Stimulated activated naive CD8-positive, alpha-beta T cell treated with anti-CD3 and anti-CD28 coated beads, Interleukin-15, Interleukin-2, amounts not matched to agents 100 U/mL and 50 U/mL, for 24 hours (primary cell): ENCODE measurements at regions not wholly inside any gene's neighbourhood (a gene's known extent, or its start where the extent isn't known, plus 50 kb on each side); places are given as distances from the start of the nearest gene placed in this dataset.
"Not testable (repeated sequence)": the region's sequence is repeated elsewhere in the genome, so short reads cannot be mapped to it uniquely, and the experiment has no call there.

Experiments used
- ATAC-seq: fragments of 150-1000 bp; cut with Tn5 transposase; one replicate; pipeline ENCODE4 v1.10.0; 2021
- DNase-seq: peaks from one replicate; pipeline ENCODE4 v3.0.0; 2021

DNA sequence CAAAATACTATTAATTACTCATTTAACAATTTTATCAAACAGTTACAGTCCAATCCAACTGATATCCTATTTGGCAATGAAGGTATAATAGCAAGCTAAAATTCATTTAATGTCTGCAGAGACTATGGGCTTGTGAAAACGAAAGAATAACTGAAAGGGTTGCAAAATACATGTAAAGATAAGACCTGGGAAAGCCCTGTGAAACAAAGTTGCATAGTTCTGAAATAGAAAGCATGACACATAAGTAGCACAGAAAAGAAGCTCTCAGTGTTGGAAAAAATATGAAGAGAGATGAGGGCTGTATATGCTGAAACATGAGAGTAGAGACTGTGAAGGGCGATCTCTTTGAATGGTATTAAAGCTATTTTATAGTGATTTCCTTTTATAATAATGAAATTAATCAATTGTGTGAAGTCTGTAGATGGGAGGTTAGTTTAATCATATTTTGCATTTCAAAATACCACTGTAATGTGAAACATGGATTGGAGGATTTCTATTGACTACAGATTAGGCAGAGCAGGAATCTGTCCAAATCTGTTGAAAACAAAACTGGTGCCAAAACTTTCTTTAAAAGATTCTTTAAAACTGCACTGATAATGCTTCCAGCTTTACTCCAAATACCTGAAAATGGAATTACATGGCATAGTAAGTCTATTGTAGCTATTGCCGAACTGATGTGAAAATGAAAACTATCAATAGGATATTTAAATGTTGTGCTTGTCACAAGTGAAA, 1518.9 kb upstream of the B3GALT2 start:
- no peak for ATAC-seq
- no peak for DNase-seq

DNA sequence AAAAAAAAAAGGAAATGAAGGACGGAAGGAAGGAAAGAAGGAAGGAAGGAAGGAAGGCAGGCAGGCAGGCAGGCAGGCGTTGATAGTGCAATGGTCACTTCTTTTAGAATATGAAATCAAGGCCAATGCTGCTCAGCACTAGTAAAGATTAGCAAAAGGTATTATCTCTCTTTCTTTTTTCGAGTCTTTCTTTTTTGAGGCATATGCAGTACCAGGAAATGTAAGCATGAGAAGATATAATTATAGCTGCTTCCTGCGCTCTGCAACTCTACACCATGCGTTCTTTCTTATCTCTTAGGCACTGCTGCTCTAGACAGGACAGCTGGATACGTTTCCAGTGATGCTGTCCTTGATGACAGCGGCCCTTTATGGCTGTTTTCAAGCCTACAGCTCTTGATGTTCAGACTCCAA, 1512.5 kb upstream of the B3GALT2 start:
- no peak for ATAC-seq

DNA sequence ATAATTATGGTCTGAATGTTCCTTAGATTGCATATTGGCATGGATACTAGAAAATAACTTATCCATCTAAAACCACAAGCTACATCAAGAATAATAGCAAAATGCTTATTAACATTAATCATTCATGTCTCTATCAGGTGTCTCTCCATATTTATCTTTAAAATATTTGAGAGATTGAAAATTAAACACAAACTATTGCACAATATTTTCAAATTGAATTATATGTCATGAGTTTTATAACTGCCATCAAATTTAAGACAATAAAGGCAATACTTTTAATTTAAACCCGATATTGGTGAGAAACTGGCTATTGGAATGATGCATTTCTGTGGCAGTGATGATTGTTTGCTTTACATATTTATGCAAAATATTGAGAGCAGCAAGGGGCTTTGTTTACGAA, 1506.8 kb upstream of the B3GALT2 start:
- ATAC-seq (no peak), DNase-seq (no peak)

More for the DNA sequence above, 1512.5 kb upstream of the B3GALT2 start:
- DNase-seq = no peak

DNA sequence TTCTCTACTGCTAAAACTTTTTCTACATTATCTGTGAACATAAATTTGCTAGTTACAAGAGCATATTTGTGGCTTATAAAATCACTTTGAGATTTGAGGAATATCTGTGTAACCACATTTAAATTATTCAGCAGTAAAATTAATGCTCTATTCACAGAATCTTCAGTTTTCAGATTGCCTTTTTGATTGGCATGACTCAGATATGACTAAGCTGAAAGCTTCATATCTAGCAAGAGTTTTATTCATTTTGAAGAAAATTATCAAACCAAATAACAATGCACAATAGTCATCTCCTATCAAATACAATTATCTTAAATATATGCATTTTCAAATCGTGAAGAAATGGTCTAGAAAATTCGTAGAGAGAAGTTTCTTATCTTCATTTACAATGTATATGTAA, 1498.2 kb upstream of the B3GALT2 start:
- DNase-seq = no peak
- no peak for ATAC-seq

DNA sequence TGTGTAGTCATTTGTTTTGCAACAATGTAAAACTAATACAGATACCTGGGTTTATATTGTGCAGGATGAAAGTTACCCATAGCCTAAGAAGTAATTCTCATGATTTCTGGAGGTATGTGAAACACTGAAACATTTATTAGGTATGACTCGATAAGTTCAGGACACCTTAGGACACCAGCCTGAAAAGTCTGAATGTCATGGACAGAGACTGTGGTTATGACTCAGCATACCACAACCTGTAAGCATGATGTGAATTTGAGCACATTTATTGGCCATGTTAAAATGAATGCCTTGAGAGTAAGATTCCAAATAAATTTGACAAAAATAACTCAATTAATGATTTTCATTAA, 1471.7 kb upstream of the B3GALT2 start:
- ATAC-seq = peak; percentile 36
- DNase-seq = no peak

DNA sequence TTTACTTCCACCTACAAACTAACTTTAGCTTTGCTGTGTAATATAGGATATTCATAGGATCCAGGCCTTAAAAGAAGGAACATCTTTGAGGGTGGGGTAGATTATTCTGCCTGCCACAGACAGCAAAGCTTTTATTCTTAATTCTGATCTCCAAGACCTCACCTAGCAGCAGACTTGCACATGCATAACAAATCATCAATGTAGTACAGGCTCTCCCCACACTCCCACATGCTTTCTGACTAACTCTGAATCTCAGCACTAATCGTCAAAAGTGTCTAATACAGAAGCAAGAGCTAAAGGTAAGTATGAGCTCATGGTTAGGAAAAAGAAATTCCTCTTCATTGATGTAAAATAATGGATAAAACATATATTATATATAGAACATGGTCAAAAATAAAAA, 1468.5 kb upstream of the B3GALT2 start:
- ATAC-seq (no peak), DNase-seq (no peak)

DNA sequence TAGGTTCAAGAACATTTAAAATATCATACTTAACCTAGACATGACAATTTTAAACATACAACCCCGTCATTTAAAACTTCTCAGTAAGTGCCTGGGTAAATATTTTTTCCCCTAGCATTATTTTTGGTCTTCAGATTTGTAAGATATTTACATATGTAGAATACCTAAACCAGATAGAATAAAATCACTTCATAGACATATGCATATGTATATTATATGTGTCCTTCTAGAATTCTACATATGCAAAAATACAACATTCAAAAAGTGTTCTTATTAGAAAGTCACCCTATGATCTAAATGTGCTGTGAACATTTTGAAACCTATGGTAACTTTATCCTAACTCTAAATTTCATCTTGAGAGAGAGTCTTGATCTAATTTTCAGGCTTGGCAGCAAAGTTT, 1467.0 kb upstream of the B3GALT2 start:
- ATAC-seq (no peak), DNase-seq (no peak)

DNA sequence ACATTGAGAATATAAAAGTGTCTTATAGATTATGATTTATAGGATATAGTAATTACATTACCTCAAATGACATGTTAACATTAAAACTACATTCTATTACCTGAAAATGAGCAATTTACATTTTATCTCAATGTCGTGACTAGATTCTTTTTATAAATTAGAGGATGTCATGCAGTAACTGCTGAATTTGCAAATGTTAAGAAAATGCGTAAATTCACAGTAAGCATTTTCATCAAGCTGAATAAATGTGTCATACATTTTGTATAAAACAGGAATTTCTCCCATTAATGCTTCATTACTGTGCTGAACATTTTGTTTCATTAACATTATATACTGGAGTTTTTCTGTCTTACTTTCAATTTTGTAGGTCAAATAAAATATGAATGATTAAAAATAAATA, 1460.7 kb upstream of the B3GALT2 start:
- no peak for DNase-seq
- ATAC-seq = no peak

DNA sequence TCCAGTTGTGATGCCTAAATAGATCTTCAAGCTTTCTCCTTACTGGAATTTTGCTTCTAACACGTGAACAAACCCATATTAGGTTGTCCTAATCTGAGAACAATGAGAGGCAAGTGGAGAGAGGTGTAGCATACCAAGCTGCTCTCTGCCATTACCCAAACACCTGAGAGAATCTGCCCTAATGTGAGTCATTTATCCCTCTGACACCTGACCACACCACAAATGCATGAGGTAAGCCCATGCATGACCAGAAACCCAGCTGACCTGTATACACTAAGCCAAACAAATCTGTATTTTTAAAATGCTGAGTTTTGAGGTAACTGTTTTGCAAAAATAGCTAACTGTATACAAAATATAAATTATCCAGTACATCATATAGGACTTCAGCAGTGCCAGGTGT, 1458.1 kb upstream of the B3GALT2 start:
- no peak for DNase-seq
- ATAC-seq = no peak

DNA sequence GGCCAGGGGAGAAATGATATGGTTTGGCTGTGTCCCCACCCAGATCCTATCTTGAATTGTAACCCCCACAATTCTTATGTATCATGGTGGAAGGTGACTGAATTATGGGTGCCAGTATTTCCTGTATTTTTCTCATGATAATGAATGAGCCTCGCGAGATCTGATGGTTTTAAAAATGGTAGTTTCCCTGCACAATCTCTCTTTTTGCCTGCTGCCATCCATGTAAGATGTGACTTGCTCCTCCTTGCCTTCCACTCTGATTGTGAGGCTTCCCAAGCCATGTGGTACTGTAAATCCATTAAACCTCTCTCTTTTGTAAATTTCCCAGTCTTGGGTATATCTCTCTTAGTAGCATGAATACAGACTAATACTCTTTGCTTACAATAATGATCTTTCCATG, 1453.9 kb upstream of the B3GALT2 start:
- DNase-seq (no peak), ATAC-seq (no peak)

DNA sequence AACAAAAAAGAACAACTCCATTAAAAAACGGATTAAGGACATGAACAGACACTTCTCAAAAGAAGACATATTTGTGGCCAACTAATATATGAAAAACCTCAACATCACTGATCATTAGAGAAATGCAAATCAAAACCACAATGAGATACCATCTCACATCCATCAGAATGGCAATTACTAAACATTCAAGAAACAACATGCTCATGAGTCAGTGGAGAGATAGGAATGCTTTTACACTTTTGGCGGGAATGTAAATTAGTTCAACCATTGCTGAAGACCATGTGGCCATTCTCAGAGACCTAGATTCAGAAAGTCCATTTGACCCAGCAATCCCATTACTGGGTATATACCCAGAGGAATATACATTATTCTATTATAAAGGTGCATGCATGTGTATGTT, 1442.6 kb upstream of the B3GALT2 start:
- no peak for ATAC-seq
- no peak for DNase-seq

DNA sequence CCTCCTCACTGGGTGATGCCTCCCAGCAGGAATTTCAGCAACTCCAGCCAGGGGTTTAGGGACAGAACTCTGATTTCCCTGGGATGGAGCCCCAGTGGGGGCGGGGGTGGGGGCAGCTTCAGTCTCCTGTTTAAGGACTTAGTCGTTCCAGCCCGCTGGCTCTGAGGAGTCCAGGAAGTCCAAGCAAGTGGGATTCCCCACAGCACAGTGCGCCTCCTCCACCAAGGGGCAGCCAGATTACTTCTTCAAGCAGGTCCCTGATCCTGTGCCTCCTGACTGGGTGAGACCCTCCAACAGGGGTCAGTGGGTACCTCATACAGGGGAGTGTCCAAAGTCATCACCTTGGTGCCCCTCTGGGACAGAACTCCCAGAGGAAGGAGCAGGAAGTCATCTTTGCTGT, 1438.4 kb upstream of the B3GALT2 start:
- ATAC-seq (no peak), DNase-seq (no peak)

DNA sequence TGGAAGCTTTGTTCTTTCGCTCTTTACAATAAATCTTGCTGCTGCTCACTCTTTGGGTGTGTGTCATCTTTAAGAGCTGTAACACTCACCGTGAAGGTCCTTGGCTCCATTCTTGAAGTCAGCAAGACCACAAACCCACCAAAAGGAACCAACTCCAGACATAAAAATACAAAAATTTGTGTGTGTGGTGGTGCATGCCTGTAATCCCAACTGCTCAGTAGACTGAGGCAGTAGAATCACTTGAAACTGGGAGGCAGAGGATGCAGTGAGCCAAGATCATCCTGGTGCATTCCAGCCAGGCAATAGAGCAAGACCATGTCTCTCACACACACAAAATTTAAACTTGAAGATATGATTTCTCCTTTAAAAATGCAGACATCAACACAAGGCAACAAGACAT, 1431.7 kb upstream of the B3GALT2 start:
- DNase-seq = no peak
- ATAC-seq = no peak

DNA sequence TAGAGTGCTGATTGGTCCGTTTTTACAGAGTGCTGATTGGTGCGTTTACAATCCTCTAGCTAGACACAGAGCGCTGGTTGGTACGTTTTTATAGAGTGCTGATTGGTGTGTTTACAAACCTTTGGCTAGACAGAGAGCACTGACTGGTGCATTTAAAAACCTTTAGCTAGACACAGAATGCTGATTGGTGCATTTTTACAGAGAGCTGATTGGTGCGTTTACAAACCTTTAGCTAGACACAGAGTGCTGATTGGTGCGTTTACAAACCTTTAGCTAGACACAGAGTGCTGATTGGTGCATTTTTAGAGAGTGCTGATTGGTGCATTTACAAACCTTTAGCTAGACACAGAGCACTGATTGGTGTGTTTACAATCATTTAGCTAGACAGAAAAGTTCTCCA, 1430.9 kb upstream of the B3GALT2 start:
- not testable (repeated sequence) for ATAC-seq, DNase-seq

DNA sequence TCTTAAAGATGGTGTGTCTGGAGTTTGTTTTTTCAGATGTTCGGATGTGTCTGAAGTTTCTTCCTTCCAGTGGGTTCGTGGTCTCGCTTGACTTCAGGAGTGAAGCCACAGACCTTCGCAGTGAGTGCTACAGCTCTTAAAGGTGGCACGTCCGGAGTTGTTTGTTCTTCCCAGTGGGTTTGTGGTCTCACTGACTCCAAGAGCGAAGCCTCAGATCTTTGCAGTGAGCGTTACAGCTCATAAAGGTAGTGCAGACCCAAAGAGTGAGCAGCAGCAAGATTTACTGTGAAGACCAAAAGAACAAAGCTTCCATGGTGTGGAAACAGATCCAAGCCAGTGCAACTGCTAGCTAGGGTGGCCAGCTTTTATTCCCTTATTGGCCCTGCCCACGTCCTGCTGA, 1430.4 kb upstream of the B3GALT2 start:
- ATAC-seq (no peak), DNase-seq (no peak)

DNA sequence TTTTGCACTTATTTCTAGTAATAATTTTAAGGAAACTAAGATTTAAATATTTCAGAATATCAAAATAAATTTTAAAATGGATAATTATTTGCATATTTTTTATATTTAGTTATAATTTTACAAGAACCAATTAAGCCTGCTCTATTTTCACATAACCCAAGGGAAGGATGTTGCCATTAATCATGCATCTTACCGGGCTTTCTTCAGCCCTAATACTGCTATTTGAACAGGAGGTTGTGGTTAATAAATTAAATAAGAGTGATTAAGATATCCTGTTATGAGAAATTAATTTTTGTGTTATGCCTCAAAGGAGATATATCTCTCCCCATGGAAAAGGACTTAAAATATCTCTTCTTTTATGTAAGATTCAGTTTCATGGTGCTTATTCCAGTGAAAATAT, 1415.8 kb upstream of the B3GALT2 start:
- DNase-seq (no peak), ATAC-seq (no peak)

DNA sequence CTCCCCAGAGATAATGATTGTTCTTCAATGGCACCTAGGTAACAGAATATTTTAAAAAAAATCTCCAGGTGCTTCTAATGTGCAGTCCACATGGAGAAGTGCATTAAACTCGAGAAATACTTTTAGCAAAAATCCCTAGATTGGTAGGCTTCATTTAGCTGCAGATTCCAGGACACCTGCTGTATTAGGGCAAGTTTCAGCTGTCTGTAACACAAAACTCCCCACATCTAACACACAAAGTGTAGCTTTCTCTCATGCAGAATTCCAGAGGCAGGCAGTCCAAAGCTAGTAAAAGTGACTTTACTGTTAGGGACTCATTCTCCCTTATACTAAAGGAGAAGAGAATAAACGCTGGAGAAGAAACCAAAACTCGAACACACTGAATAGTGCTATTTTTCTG, 1414.3 kb upstream of the B3GALT2 start:
- DNase-seq (no peak), ATAC-seq (no peak)

DNA sequence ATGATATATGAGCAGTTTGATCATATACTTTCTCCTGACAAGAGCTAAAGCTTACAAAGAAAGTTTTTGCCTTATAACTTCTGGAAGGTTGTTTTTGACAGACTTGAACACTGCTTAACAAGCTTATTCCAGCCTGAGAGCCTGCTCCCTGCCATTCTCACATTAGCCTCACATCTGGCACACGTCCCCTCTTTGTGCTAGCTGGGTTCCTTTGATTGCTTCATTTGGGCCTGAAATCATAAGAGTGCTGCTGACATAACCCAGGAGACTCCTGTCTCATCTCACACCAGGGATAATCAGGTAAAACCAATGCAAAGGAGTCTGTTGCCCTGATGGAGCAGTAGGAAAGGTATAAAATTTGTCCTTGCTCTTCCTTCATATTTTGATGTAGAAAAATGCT, 1411.7 kb upstream of the B3GALT2 start:
- ATAC-seq (no peak), DNase-seq (no peak)

DNA sequence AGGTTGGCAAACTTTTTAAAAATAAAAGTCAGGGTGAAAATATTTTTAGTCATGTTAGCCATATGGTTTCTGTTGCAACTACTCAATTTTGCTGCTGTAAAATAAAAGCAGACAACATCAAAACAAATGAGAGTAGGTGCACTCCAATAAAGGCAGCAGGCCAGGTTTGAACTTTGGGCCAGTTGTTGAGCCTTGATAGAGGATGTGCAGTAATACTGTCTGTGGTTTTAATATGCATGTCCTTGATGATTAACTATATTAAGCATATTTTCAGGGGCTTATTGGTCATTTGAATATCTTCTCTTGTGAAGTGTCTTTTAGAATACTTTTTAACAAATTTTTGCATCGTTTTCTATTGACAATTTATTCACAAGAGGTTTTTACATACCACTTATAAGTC, 1399.9 kb upstream of the B3GALT2 start:
- ATAC-seq (no peak), DNase-seq (no peak)

DNA sequence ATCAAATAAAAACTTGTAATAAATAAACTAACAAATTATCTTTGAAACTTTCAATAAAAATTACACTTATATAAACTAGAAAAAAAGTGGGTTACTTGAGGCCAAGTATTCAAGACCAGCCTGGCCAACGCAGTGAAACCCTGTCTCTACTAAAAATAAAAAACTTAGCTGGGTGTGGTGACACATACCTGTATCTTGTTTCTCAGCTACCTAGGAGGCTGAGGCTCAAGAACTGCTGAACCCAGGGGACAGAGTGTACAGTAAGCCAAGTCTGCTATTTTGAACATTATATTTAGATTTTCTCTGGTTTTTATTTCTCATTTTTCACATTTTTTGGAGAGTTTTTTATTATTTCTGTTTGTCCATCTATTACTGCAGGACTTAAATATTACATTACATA, 1397.6 kb upstream of the B3GALT2 start:
- ATAC-seq (no peak), DNase-seq (no peak)

DNA sequence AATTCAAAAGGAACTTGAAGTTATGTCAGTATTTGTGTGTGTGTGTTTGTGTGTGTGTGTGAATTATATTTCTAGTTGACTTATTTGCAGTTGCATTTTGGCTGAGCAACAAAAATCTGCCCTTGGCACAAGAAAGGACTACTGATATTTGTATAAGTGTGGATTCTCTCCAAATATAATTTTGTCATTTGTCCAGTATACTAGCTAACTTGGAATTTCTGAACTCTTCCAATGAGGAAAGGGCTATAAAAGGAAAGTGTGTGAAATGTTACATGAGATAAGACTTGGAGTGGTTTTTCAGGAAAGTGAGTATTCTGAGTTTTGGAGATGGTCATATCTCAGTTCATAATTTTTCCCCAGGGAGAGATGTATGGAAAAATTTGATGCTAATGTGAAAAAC, 1384.1 kb upstream of the B3GALT2 start:
- ATAC-seq (no peak), DNase-seq (no peak)

DNA sequence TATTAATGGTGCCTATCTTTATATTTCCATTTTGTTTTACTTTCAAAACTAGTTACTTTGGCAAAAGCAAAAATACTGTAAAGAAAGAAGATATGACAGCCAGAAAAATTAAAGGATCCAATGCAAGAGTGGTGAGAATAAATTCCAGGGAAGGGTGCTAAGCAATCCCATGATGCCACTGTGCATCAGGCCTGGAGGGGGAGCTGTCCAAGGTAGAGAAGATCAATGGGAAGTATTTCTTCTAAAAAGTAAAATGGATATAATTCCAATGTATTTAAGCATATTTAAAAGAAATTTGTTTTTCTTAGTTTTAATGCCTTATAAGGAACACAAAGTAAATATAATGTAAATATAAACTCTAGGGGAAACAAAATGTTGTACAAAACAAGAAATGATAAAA, 1382.2 kb upstream of the B3GALT2 start:
- no peak for DNase-seq
- no peak for ATAC-seq

DNA sequence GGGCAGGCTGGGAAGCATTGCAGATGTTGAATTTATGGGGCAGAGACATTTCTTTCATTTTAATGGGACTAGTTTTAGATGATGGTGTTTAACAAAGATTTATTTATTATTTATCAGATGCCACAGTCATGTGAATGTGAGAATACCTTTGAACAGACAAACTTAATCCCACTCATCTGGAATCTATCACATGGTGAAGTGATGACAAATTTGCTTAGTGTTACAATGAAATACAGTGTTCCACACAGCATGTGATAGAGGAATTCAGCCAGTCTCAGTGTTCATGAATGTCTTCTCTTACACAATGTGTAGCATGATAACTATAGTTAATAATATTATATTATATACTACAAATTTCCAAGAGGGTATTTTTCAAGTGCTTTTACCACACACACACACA, 1361.7 kb upstream of the B3GALT2 start:
- DNase-seq (no peak), ATAC-seq (no peak)

DNA sequence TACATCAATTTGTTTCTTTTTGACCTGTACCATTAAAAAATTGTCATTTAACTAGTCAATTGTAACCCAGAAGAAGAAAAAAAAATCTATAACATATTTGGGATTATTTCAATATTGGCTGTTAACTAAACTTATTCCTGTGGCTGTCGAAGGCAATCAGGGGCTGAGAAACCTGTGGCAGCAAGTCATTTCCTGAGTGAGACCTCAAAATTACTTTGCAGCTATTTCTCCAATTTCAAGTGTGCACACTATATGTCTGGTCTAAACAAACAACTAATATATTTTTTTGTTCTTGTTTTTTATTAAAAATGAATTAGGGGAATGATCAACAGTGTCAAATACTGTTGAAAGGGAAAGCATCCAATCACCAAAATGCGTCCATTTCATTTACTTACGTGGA, 1357.6 kb upstream of the B3GALT2 start:
- no peak for DNase-seq
- no peak for ATAC-seq

DNA sequence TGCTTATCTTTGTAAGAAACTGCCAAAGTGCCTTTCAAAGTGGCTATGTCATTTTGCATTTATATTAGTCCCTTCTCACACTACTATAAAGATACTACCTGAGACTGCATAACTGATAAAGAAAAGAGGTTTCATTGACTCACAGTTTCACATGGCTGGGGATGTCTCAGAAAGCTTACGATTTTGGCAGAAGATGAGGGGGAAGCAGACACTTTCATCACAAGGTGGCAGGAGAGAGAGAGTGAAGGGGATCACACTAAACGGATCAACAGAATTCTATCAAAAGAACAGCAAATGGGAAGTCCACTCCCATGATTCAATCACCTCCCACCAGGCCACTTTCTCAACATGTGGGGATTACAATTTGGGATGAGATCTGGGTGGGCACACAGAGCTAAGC, 1352.0 kb upstream of the B3GALT2 start:
- DNase-seq (no peak), ATAC-seq (no peak)
